ENCODE measurements at regions not wholly inside any gene's neighbourhood (a gene's known extent, or its start where the extent isn't known, plus 50 kb on each side); places are given as distances from the start of the nearest gene placed in this dataset.

DNA sequence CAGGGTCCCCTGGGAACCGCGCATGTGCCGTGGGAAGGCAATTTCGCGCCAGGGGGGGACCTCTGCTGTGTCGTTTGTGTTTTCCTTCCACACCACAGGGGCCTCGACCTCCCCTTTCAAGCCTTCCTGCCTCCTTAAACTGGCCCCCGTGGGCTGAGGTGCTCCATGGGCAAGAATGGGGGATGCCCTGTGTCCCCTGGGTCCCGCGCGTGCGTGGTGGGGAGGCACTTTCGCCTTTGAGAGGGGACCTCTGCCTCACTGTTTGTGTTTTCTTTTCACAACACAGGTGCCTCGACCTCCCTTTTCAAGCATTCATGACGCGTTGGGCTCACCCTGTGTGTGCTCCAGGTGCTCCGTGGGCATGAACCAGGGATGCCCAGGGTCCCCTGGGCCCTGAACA lies 348.8 kb downstream of the ALG10 start:
- TF ChIP-seq POLR2A (IDR thresholded peaks at IDR 0.05) (no peak), CTCF (IDR thresholded peaks at IDR 0.05) (no peak)
